HTR-8/SVneo (cell line): ENCODE measurements at regions not wholly inside any gene's neighbourhood (a gene's known extent, or its start where the extent isn't known, plus 50 kb on each side); places are given as distances from the start of the nearest gene placed in this dataset.
"Not testable (repeated sequence)": the region's sequence is repeated elsewhere in the genome, so short reads cannot be mapped to it uniquely, and the experiment has no call there.

Experiments
- DNase-seq: peaks from one replicate; pipeline ENCODE4 v3.0.0; 2011; ENCODE audit warnings: low spot score, mixed read lengths; ENCODE audit not compliant: insufficient read length
- FAIRE-seq: peaks from 2 replicates; lab custom pipeline; 2011; peaks lifted over from hg19 to GRCh38; lab: Jason Lieb, UNC

DNA sequence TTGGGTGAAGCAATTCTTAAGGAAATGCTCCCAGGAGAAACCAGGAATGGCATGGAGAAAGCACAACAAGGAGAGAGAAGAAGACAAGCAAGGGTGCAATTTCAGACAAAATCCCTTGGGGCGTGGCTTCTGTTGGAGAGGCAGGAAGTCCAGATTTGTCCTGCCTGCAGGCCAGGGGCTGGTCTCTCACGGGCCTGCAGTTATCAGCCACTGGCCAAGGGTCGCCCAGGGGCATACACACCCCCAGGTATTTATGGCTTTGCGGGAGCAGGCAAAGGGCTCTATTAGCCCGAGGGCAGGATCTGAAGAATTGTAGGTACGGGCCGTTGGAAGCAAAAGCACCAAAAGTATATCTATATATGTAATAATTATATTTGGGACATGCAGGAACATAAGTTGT lies 87.7 kb downstream of the IYD start:
- DNase-seq (no peak), FAIRE-seq (no peak)

DNA sequence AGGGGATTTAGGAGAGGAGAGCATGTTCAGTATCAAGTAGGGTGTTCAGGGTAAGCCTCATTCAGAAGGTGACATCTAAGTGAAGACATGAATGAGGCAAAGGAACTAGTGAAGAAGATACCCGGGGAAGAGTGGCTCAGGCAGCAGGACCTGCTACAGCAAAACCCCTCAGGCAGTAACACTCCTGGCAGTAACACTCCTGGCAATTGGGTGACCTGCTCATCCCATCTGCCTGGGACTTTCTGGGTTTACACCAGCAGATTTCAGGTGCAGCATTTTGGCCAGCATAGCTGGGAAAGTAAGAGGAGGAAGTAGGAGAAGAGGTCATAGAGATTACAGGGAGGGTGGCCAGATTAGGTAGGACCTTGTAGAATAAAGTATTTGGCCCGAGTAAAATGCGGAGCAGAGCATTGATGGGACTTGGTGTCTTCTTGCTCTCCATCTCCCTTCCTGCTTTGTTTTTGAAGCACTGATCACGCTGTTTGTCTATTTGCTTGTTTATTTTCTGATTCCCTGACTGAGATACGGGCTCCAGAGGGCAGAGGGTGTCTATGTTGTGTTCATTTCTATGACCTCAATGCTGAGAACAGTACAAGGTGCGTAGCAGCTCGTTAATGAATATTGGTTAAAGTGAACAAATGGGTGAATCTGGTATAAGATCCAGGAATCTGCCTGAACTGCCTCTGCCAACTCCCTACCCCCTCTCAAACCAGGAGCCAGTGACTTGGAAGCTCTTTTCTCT lies 88.3 kb downstream of the IYD start:
- FAIRE-seq (no peak), DNase-seq (no peak)

DNA sequence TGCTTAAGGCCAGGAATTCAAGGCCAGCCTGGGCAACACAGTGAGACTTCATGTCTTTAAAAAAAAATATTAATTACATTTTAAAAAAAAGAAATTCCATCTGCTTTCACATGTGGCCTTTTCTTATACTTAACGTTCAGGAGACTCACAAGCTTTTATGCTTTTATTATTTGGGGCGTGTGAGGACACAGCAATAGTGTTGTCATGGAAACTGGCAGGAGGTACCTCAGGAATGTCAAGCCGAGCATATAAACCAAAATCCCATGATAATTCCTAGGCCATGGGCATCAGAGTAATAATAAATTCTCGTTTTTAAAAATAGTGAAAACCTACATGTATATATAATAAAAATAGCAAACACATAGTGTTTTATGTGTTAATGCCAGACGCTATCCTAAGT lies 89.8 kb downstream of the IYD start:
- FAIRE-seq: no peak

DNA sequence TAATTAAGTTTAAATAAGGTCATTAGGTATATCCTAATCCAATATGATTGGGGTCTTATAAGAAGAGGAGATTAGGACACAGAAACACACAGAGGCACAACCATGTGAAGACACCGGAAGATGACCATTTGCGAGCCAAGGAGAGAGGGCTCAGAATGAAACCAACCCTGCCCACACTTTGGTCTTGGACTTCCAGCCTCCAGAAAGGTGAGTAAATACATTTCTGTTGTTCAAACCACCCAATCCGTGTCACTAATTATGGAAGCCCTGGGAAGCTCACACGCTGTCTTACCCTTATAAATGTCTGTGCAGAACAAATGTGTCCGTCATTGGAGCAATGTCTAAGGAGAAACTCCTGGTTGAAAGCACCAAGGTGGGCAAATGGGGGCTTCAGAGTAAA lies 95.0 kb downstream of the IYD start:
- FAIRE-seq (no peak), DNase-seq (no peak)

More for the DNA sequence above, 89.8 kb downstream of the IYD start:
- DNase-seq: no peak

DNA sequence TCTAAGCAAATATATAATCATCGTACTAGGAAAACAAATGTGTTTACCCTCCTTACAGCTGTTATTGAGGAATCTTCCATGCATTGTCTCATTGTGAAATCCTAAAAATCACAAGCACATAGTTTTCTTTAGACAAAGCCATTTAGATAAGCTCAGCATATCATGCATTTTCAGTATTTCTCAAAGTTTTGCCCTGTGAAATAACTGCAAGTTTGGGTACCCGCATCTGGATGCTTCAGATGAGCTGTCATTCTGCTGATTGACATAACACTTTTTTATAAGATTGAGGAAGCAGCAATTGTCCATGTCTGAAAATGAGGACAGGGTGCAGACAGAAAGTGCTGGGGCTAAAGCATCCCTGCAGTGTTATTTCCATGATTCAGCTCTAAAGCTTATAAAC lies 96.2 kb downstream of the IYD start:
- DNase-seq (no peak), FAIRE-seq (no peak)

DNA sequence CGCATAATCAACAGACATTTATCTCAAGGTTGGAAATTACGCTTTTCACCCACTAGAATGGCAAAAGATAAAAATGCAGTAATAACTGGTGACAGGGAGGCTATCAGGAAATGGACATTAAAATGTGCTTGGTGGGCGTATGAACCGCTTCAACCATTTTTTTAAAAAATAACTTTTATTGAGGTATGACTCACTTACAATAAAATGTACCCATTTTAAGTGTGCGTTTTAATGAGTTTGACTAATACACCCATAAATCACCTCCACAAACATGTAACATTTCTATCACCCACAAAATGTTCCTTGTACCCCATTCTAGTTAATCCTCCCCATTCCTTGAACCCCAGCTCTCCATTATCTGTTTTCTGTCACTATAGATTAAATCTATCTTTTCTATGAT lies 96.8 kb downstream of the IYD start:
- DNase-seq (no peak), FAIRE-seq (no peak)

DNA sequence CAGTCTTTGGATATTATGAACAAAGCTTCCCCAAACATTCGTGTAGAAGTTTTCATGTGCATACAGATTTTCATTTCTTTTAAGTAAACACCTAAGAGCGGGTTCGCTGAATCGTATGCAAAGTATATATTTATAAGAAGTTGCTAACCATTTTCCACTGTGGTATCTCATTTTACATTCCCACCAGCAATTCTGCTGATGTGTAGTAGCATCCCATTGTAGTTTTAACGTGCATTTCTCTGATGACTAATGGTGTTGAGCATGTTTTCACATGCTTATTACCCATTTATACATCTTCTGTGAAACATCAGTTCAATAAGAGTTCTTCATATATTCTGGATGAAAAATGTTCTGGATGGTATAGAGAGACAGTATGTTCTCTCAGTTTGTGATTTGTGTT lies 97.4 kb downstream of the IYD start:
- no peak for FAIRE-seq
- DNase-seq: no peak

DNA sequence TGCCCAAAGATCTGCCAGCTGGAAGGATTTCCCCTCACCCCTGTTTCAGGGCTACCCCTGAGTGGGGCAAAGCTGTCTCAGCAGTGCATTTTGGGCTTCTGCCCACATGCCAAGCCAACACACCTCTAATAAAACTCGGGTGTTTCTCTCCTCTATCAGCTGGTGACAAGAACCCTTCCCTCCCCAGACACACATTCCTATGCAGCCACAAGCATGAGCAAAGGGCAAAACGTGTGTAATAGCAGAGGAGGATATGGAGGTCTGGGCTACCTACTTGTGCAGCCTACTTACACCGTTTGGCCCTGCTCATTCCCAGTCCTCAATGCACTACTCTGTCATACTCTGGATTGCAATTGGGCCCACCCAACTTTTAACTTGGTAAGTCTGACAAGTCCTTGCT lies 101.3 kb downstream of the IYD start:
- no peak for FAIRE-seq
- DNase-seq: no peak

DNA sequence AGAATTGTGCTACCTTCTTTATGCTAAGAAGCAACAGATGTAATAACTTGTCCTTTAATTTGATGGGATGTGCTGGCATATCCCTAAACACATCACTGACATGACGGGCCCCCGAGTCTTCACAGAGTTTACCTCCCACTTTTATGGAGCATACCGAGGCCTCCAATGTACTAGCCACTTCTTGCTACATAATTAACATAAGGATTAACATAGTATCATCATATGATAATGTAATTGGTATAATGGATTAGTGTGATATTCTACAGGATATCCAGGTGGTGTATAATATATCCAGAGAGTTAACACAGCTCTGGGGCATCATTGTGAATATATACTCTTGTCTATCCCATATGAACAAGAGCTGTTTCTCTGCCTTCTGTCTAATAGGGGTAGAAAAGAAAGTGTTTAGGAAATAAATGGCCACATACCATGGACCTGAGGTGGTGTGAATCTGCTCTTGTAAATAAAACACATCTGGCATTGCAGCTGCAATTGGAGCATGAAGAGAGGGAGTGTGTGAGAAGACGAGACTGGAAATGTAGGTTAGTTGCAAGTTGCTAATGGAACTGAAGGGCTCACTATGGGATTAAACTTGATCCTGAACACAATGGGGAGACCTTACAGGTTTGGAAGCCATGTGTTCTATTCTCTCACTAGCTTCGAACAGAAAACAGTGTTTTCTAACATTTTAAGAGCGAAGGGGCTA lies 102.3 kb downstream of the IYD start:
- DNase-seq (no peak), FAIRE-seq (no peak)

DNA sequence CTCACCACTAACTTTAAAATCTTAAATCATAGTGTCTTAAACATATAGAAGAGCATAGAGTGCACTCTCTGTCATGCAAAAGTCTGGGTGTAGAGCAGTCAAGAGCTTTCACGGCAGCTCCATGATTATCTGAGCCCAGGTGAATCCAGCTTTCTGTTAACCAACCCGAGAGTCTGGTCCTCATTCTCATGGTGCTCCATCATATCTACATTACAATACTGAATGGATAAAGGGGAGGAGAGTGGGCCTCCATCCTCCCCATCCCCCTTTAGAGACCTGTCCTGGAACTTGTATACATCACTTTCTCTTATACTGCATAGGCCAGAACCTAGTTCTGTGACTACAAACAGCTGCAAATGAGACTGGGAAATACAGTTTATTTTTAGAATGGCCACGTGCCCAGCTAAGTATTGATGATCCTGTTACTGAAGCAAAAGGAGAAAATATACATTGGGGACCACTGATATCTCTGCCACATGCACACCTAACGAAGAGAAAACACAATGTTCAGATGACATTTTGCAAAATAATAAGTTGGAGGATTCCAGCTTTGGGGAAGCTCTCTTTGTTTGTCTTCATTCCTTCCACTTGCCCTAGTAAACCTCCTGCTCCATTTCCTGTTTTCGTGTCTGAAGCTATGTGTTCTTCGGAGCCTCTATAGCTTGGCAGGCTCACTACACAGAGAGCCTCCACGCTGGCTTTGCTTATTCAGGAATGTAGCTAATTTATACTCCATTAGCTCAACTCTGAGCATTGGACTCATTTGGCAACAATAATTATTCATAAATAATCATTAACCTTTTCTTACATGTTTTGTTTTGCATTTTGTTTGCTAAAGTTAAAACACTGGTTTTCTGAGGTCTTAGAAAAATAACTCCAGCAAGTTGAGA lies 110.1 kb downstream of the IYD start:
- no peak for DNase-seq
- FAIRE-seq: no peak

DNA sequence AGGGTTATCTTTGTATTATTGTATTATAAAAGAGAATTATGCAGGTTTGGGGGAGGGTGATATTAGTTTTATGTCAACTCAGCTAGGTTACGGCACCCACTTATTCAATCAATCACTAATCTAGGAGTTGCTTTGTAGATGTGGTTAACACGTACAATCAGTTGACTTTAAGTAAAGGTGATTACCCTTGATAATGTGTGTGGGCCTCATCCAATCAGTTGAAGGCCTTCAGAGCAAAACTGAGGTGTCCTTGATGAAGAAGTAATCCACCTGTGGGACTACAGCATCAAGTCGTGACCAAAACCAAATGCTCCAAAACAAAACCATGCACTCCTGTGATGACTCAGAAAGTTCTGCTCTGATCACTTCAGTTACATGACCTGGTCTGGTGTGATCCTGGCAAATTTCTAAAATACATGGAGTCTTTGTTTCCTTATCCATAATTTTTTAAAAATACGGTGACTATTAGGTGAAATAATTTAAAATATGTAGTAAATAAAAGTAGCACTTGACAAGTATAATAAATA lies 114.1 kb downstream of the IYD start:
- no peak for FAIRE-seq
- DNase-seq: no peak

DNA sequence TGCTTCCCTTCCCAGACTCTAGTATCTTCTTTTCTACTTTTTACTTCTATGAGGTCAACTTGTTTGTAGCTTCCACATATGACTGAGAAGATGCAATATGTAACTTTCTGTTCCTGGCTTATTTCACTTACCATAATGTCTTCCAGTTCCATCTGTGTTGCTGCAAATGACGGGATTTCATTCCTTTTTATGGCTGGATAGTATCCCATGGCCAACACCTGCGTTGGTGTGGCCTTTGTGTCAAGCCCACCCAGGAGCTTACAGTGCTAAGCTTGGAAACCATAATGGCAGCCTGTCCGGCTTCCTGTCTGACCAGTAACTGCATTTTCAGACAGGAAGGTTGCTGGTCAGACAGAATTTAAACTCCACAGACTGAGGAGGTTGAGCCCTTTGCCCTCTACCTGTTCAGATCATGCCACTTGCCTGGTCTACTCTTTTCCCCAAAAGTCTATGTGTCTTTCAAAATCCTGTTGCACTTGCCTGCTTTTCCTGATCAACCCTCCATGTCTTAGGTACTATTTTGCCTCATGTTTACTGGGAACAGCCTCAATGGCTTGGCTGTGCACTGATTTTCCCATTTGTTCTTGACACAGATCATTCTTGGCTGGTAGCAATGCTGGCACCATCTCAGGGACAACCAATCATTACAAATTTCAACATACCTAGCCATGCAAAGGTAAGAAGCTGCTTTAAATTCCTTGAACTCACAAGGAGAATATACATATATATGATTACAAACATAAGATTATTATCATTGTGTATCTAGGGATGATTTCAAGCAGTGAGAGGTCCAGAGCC lies 114.3 kb upstream of the PLEKHG1 start:
- DNase-seq: no peak
- FAIRE-seq: no peak

DNA sequence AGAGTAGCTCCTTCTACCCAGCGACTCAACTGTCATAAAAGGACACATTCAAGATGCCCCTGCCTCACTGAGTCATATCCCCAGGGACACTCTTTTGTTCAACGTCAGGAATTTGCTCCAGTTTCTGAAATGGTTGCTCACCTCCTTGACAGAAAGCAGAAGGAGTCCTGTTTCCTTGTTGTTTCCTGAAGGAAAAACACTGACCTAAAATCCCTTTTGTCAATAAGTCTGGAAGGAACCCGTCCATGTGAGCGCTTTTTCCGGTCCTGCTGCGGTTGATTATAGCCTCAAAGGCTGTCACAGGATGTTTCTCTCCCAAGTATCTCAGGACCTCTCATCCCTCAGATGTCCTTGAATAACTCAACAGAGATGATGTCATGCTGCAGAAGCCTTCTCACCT lies 113.6 kb upstream of the PLEKHG1 start:
- DNase-seq: no peak
- no peak for FAIRE-seq

DNA sequence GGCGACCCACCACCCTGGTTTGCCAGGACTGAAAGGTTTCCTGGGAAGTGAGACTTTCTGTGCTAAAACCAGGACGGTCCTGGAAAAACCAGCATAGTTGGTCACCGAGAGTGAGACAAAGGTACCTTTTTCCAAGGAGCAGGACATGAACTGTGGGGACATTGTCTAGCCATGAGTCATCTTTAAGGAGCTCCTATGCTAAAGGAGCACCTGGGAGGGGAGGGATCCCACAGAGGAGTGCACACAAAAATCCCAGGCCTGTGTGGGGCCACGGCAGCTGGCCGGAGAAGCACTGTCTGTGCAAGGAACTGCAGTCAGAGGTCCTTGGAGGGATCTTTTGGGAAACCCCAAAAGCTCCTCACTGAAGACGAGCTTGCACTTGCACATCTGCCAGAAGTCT lies 109.1 kb upstream of the PLEKHG1 start:
- no peak for FAIRE-seq
- DNase-seq: no peak

DNA sequence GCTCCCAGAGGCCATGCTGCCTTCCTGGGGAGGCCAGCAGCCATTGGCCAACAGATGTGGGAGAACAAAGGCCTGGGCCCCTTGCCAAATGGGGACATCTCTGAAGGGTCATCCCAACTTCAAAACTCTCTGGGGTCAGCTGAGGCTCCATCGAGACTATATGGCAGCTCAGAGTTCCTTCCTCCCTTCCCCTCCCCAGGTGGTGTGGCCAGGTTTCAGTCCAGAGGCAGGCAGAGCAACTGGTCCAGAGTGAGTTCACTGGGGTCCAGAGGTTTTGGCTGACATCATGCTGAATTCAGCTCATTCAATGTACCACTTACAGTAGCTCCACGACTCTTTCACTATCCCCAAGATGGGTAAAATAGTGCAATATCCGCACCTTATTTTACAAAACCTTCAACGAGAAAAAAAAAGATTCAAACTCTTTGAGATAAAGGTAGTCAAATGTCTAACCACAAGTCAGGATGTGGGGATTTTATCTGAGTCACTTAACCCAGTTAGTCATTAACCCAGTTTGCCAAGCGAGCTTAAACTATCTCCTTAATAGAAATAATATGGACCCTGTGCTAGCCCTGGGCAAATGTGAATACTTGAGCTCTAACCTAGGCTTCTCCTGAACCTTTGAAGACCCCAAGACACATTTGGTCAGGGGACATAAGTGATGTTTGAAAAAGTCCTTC lies 108.4 kb upstream of the PLEKHG1 start:
- no peak for FAIRE-seq
- no peak for DNase-seq

DNA sequence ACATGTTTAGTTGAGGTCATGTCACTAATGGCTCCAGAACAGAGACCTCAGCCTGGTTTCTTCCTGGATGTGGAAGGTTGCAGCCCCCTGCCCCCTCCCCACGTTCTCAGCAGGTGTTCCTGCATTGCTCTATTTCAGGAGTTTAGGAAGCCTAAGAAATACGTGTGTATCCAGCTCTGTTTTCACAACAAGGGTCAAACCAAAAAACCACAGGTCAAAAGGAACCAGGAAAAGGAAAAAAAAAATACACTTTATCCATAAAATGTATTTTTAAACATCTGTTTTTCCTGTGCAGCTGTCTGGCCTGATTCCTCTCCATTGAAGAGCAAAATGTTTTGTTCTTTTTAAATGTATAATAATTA lies 107.9 kb upstream of the PLEKHG1 start:
- no peak for DNase-seq
- FAIRE-seq: no peak

DNA sequence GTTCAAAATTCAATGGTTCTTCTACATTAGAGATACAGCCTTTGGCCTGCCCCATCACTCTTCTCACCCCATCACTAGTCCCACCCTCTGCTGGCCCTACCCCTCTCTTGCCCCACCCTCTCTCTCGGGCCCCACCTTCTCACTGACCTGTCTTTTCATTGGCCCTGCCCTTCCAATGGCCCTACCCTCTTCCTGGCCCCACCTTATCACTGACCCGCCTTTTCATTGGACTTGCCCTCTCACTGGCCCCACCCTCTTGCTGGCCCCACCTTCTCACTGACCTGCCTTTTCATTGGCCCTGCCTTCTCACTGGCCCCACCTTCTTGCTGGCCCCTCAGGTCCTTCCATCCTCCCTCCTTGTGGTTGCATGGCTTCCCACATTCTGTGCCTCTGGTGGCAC lies 107.2 kb upstream of the PLEKHG1 start:
- DNase-seq: no peak
- no peak for FAIRE-seq

DNA sequence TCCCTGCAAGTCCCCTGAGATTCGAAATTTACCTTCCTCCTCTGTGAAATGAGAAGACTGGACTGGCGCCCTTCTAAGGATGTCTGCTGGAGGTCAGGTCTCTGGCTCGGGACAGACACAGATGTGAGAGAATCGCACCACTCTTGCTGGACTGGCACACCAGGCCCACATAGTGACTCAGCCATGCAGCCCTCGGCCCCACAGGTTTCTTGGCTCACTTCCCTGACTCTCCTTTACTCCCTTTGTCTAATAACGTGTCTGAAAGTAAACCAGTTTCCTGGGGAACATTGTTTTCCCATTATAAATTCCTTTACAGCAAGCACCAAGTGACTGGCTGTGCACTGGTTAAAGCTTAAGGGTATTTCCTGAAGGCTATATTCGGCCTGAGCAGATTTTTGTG lies 106.7 kb upstream of the PLEKHG1 start:
- FAIRE-seq (no peak), DNase-seq (no peak)

DNA sequence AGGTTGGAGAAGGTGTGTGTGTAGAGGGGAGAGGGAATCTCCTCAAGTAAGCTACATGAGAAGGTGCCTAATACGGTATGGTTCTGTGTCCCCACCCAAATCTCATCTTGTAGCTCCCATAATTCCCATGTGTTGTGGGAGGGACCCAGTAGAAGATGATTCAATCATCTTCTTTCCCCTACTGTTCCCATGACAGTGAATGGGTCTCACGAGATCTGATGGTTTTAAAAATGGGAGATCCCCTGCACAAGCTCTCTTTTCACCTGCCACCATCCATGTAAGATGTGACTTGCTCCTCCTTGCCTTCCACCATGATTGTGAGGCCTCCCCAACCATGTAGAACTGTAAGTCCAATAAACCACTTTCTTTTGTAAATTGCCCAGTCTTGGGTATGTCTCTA lies 106.1 kb upstream of the PLEKHG1 start:
- not testable (repeated sequence) for DNase-seq, FAIRE-seq

DNA sequence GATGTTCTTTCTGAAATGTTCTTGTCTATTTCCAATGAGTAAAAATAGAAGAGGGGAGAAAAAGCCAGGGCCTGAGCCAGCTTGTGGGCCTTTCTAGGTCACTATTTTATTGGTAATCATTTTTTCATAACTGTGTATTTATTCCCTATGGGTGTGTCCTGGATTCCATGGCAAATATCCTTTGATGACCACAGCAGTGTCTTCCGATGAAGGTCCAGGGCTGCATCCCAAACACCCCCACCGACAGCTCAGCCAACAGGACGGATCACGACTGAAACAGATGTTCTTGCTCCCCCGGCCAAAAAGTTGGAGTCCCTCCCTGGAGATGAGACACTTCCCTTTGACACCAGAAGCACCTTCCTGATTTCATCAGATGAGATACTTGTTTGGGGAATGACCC lies 105.4 kb upstream of the PLEKHG1 start:
- FAIRE-seq: no peak

More for the DNA sequence above, 105.4 kb upstream of the PLEKHG1 start:
- DNase-seq: no peak
